ENCODE measurements at regions not wholly inside any gene's neighbourhood (a gene's known extent, or its start where the extent isn't known, plus 50 kb on each side); places are given as distances from the start of the nearest gene placed in this dataset.
A peak's percentile ranks its signal among the peaks of the same experiment; 100 is the strongest.
"Not testable (repeated sequence)": the region's sequence is repeated elsewhere in the genome, so short reads cannot be mapped to it uniquely, and the experiment has no call there.

DNA sequence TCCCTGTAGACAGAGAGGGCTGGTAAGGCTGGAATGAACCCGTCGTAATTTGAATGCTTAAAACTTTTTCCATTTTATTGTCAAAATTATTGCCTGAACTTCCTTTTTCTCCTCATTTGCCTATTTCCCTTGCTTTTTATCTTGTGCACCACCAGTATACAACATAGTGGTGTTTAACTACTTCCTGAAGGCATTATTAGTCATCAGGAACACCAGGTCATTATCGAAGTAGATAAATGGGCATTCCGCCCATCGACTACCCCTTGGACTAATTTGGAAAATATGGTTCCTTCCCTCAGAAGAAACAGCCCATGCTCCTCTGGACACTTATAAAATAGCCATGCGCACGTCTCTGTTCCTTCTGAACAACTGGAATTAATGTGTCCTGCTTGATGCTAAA lies 232.1 kb downstream of the TM9SF2 start:
- no peak for DNase-seq

DNA sequence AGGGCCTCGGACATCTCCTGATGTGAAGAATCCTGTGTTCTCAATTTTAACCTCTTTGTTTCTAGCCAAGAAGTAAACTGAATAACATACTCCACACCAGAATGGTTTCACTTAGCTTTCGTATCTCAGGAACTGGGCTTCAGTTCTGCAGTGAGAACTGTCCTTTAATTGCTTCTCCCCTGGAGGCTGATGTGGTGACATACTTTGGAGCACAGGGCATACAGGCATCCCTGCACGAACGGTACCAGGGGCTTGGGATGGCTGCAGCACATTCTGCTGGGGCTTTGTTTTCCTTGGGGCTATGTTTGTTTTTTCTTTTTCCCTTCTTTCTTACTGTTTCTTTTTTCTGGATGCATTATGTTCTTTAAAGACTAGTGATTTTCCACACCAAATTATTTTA lies 230.5 kb downstream of the TM9SF2 start:
- DNase-seq: no peak

DNA sequence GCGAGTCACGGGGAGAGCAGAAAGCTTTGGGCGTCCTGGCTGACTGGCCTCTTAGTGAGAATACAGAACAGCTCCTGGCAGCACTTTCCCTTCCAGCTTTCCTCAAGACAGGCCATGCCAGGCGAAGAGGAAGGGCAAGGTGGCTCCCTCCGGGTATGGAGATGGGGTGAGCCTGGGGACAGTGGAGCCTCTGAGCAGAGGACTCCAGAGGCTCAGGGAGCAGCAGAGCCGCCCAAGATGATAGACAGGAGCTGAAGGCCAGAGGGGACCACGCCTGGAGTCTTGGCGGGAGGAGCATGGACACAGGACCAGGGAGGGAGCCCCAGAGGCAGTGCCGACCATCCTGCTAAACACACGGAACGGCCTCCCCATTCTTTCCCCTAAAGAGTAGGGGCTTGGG lies 229.1 kb downstream of the TM9SF2 start:
- DNase-seq: no peak

DNA sequence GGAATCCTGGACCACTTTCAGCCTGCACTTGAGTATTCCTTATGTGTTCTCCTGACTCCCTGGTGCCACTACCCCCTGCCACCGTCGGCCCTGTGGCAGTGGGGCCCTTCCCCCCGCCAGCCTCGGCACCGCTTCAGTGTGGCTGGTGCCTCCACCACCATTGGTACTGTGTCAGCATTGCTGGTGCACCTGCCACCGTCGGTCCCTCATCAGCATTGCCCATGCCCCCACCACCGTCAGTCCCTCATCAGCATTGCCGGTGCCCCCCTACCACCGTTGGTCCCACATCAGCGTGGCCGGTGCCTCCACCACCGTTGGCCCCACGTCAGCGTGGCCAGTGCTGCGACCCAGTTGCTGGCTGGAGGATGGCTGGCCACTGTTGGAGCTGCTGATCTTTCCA lies 228.5 kb downstream of the TM9SF2 start:
- DNase-seq: no peak

DNA sequence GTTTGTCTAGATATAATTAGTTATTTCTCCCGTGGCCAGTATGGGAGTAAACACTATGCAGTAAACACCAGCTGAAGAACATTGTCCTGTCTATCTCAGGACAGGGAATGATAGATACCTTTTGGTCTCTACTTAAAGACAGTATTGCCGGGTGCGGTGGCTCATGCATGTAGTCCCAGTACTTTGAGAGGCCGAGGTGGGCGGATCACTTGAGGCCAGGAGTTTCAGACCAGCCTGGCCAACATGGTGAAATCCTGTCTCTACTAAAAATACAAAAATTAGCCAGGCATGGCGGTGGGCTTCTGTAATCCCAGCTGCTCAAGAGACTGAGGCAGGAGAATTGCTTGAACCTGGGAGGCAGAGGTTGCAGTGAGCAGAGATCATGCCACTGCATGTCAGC lies 226.4 kb downstream of the TM9SF2 start:
- not testable (repeated sequence) for DNase-seq

DNA sequence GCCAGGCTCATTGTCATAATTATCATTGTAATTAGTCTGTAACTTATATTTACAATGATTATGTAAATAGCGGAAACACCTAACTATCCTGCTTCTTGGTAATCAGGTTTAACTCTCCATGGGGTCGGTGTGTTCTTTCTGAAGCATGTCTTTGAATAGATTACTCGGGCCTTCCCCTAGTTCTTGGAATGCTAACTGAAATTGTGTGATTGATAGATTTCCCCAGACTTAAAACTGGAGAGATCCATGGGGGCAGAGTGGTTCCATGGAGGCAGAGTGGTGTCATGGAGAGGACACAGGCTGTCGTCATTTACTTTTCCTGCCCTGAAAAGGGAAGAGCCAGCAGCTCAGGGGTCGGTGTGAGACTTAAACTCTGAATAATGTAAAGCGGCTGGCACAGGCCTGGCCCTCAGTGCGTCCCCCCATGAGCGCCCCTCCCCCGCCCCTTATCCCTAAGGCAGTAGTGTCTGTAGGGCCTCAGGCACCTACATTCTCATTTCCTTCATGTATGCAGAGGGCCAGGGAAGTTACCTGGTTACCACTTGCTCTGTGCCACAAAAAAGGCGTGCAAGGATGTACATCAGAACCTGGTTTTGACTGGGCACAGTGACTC lies 225.1 kb downstream of the TM9SF2 start:
- no peak for DNase-seq

DNA sequence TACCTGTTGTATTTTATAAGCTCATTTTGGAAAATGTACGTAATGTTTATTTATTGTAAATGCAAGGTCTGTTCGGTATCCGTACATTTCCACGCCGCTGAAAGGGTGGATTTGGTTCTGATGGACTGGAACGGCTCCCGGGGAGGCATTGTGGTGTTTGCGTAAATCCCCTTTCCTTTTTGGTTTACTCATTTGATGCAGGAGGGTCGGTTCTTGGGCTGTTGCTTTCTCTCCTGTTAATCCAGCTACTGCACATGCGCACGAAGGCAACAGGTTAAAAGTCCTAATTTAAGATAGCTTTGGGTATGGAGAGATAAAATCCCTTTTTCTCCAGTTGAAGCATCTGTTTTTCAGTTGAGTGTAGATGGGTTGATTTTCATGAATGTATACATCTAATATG lies 224.4 kb downstream of the TM9SF2 start:
- DNase-seq: no peak

DNA sequence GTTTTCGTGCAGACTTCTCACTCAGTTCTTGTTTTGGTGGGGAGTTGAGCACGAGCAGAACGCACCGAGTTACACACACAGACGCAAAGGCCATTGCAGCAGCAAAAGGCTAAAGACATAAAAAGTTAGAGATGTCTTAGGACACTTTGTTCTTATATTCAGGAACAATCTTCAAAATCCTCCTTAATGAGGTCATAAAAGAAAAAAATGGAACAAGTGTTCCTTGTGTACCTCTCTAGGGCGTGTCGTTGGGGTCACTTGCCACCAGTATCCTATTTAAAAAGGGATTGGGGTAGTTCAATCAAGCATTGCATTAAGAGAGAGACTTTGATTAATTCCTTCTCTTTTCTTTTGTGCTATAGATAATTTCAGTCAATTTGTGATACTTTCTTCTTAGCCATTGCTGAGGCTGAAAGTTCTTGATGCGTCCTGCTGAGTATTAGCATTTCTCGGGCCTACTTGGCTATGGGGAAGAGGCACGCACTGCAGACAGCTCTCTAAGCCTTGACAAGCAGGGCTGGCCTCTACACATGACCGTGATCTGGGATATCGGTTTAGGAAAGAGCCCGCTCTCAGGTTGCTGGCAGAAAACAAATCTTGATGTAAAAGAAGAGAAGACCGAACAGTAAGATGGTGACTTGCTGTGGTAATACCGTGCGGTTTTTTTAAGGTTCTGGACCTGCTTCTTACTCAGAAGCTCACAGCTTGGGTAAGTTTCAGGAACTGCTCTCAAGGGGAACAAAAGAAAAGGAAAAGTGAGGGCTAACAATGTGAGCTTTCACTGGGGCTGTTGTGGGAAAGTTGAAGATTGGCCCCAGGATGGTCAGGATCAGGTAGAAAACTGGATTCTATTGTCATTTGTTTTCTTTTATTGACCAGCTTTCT lies 223.6 kb downstream of the TM9SF2 start:
- no peak for DNase-seq

DNA sequence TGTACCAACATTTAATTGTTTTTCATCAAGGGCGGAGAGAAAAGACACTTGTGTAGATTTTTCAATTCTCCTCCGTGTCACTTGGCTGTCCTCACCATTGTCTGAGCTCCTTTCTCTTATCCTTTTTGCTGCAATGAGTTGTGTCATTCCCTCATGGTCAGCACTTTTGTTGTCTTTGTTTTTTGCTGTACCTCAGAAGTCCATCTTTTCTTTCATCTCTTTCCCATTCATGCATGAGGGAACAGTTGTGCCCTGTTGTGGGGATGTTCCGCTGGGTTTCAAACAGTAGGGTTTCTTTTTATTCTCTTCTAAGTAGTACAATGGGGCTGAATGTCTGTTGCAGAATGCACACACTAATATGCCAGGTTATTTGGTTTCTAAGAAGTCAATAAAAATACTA lies 222.6 kb downstream of the TM9SF2 start:
- no peak for DNase-seq

DNA sequence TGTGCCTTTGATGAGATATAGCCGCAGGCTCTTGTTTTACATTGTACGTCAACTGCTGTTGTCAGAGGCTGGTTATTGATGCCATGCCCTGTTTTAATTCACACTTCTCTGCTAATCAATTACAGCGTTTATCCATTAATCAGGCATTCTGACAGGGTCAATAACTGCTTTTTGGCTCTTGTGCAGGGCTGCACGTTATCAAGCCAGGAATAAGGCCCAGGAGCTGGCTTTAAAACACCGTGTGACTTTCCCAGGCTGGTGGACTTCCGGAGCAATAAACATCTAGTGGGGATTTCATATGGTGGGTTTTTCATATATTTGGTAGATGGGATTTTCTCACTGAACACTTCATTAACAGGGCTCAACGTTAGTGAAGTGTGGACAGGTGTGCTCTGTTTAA lies 221.7 kb downstream of the TM9SF2 start:
- no peak for DNase-seq

DNA sequence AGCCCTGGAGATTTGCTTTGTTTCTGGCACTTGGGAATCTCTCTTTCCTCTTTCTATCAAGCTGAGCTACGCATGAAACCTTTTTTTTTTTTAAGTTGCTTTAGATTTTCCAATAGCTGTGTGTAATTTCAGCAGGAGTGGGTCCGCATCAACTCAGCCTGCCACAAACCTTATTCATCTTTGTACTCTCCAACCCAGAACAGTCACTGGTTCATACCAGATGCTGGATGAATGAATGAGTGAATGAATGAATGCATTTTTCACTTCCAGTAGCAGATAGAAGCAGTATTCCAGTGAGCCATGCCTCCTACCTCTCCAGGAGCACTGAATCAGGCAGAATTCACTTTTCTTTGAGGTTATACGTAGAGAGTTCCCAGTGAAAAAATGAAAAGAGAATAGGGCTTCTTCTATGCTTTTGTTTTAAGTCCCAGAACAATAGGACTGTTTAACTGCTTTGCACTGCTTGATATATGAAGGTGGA lies 221.1 kb downstream of the TM9SF2 start:
- no peak for DNase-seq

DNA sequence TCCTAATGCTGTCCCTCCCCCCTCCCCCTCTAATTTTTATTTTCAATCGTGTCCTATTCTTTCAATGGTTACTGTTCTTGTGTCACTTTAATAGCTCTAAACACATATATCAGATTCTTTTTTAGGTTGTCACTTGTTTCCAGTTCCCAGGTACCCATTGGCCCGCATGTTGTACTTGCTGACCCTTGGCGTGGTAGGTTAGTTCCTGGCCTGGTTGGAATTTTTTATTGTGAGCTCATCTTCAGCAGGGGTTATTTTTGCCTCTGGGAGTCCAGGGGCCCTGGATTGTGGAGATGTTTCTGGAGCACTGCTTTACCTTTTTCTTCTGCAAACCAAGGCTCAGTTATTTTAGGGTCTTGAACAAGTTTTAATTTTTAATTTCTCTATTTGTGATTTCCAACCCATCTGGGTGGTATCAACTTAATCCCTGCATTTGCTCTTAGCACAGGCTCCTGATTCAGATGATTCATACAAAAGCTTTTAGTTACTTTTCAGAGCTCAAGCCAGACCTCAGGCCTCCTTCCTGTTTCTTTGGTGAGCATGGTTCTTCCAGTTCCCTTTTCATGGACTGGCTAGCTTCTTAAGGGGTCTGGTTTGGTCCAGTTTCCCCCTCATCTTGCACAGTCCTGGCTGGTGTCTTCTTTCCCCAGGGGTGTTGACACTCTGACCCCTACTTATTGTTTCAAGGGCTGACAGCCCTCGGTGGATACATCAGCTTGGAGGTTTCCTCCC lies 220.5 kb downstream of the TM9SF2 start:
- no peak for DNase-seq

DNA sequence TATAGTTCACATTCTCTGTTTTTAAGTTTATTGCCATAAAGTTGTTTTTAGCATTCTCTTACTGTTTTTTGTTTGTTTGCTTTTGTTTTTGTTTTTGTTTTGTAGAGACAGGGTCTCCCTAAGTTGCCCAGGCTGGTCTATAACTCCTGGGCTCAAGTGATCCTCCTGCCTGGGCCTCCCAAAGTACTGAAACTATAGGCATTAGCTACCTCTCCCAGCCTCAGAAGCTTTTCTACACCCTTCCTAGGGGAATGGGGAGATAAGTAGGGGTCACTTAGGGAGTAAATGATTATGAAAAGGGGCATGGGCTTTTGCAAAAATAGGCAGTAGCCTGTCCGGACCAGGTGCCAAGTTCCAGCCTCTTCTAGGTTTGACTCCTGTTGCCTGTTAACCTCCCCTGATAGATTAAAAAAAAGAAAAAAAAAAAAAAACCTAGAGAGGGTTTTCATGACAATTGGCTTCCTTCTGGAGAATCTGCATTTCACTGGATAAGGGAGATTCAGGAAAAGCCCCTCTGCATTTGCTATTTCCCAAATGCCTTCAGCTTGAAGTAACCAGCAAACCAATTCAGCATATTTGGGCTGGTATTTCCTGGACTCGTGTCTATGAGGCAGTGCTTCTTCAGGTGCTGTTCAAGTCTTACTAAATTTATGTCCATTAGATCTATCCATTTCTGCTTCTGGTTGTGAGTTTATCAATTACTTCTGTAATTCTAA lies 216.8 kb downstream of the TM9SF2 start:
- DNase-seq: no peak

DNA sequence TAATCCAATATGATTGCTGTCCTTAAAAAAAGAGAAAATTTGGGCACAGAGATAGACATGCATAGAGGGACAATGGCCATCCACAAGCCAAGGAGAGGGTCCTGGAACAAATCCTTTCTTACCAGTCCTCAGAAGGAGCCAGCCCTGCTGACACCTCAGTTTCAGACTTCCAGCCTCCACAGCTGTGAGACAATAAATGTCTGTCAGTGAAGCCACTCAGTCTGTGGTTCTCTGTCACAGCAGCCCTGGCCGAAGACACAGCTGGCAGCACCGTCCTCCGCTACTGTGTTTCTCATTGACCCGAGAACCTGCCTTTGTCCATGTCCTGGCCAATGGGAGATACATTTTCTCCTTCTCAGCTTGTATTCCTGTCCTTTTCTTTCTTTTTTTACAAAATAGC lies 207.9 kb downstream of the TM9SF2 start:
- no peak for DNase-seq

DNA sequence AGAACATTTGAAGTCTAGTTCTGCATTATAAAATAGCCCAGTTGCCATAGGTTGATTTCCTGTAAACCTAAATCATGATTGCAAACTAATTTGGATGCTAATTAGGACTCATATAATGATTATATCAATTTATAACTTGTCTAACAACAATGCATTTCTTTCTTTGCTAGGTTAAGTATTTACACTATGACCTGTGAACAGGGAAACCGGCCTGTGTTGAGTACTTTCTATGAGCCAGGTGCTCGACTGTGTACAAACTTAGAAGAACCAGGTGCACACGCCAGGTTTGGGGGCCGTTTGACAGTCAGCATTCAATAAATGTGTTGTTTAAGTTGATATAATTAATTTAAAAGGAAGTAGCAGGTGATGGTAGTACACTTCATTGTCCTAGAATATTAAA lies 203.1 kb downstream of the TM9SF2 start:
- no peak for DNase-seq

DNA sequence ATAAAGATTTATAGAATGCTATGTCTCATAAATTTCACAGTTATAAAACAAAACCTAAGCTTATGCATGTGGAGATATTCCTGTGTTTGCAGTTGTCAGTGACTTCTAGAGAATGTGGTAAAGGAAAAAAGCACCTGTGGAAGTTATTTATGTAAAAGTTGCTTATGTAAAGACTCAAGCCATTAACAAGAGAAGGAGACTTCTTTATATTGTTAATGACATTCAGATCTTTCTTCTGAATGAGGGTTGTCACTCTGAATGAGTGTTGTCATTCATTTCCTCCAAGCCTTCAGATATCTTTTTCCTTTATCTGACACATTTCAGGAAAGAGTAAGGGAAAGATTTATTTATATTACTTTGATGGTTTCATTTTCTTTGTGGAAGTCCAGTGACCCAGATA lies 202.6 kb downstream of the TM9SF2 start:
- no peak for DNase-seq

DNA sequence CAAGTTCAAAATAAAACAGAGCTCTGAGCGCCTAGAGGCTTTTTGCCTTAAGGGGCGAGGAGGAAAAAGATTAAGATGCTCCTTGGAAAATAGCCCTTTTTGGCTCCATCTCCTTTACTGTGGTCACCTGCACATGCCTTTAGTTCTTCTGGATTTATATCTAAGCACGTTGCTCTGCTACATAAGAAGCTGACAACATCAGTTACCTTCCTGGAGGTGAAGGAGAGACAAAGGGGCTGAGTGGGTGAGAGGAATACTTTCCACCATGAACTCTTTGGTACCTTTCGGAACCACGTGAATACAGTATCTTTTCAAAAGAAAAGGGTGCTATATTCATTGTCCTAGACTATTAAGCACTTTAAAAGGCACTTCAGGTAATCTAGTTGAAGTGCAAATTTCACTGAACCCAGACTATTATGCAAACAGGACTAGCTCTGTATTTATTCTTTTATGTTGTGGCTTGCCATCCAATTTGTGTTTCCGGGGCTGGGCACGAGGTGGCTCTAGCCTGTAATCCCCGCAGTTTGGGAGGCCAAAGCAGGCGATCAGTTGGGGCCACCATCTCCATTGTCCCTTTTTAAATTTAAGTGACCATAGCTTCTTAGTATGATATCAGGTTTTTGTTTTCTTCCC lies 201.5 kb downstream of the TM9SF2 start:
- peak; percentile 39 for DNase-seq

DNA sequence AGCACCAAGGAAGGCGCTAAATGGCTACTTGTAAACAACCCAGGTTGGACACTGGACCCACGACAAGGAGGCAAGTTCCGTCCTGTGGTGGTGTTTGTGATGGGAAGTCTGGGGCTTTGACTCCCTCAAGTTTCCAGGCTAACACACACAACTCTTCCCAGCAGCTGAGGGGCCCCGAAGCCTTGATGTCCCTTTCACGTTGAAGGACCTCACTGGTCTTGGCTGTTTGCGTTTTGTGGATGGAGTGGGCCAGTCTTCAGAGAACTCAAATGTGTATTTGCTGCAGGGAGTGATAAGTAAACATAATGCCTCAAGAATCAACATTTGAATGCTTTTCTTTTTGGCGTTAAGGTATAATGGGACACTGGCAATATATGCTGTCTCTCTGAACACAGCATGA lies 199.2 kb downstream of the TM9SF2 start:
- no peak for DNase-seq

DNA sequence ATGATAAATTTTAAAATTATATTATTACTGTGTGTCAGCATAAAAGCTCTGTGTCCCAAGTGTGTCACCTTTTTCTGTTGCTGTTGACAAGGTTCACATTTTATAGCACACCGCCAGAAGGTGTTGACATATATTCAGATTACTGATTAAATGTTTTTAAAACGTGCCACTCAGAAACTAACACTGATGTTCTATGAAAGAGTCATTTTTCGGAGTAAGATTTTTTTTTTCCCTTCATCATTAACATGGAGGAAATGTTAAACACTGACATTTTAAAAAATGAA lies 197.5 kb downstream of the TM9SF2 start:
- DNase-seq: no peak

DNA sequence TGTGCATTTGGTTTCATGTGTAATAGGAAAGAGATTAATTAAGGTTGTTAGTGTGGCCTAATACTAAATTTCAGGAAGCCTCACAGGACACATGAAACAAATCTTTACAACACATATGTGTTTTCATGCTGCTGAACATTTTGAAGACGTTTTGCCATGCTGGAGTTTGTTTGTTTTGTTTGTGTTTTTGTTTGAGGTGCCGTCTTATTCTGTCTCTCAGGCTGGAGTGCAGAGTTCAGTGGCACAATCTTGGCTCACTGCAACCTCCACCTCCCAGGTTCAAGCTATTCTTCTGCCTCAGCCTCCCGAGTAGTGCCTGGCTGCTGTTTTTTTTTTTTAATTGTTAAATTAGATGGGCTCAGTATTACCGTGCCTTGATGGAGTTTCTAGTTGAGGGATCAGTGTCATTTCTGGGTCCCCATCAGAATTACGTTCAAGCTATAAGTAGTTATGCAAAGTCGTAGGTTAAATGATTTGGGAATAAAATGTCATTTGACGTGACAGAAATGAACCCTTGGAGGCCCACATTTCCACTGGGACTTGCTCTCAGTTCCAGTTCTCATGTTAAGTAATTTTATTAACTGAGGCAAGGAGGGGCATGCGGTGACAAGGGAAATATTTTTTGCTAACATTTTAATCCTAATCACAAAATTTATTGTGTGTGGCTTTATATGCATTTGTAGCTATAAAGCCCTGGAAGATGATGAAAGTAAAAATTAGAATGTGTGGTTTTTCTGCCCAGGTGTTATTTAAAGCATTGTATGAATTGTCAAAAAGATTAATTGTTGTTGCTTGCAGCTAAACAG lies 196.9 kb downstream of the TM9SF2 start:
- DNase-seq: no peak

DNA sequence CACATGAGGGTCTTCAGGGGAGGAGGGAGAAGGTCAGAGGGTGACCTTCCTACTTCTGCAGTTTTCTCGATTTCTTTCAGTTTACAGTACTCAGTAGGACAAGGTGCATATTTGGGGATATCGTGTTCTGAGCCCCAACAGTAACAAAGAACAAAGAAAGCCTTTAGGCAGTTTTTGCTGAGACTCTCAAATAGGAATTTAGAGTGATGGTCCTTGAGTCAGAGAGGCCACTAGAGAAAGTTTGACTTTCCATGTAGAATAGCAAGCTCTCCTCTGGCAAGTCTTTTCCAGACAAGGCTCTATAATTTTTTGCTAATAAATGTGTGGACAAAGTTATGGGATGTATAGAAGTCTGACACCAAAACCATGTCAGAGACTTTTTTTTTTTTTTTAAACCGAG lies 194.6 kb downstream of the TM9SF2 start:
- no peak for DNase-seq
